GM21717 (cell line): ENCODE measurements at regions not wholly inside any gene's neighbourhood (a gene's known extent, or its start where the extent isn't known, plus 50 kb on each side); places are given as distances from the start of the nearest gene placed in this dataset.

Source experiments
- ATAC-seq: cut with Tn5 transposase; IDR thresholded peaks from one replicate; pipeline ENCODE4 v1.9.1; 2021; ENCODE audit warnings: mild to moderate bottlenecking, moderate library complexity; ENCODE audit not compliant: unreplicated experiment

DNA sequence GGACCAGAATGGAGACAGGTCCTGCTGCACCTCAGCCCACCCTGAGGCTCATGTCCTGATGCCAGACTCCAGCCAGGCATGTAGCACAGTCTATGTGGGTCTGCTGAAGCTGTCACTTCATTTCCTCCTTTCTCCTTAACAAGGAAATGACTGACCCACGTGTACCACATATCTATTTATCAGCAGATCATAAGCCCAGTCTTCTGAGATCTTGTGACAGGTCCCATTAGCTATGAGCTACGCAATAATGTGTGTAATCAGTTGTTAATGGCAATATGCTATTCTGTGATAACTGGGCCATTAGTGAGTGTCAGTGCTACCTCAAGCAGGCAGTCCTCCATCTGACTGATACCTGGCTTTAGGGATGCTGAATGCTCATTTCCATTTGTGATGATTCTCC, 615.3 kb downstream of the BCL11A start:
- no peak for ATAC-seq

DNA sequence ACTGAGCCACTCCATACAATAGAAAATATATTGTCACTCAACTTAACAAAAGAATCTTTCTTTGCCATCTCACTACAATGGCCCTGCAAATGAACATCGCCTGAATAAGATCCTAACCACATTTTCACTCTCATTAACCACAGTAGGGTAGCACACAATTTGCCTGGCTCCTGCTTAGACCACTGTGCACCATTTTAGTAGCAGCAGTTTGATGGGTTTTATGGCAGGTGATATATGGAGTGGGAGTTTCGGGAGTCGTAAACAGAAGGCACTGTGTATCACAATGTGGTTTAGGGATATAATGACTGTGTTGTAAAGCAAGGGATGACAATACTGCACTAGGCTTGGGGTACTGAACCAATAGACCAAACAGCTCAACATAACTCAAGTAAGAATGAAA, 617.4 kb downstream of the BCL11A start:
- ATAC-seq = no peak

DNA sequence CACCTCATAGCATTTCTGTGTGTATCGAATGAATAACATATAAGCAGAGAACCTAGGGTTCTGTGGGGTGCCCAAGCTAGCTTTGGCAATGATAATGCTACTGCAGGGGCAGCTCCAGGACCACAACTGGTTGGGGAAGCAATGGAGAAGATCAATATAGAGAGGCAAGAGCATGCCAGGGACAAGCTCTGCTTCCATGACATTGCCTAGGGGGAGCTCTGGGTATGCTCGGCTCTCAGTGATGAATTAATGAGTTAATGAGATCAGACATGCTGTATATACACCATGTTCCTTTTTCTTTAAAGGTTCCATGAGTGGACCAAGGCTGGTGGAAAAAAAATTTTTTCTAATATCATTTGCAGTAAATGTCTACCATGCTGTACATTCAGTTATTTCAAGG, 618.4 kb downstream of the BCL11A start:
- no peak for ATAC-seq

GRCh38 chr2:59933948-59934347, 619.5 kb downstream of the BCL11A start:
- ATAC-seq = no peak

DNA sequence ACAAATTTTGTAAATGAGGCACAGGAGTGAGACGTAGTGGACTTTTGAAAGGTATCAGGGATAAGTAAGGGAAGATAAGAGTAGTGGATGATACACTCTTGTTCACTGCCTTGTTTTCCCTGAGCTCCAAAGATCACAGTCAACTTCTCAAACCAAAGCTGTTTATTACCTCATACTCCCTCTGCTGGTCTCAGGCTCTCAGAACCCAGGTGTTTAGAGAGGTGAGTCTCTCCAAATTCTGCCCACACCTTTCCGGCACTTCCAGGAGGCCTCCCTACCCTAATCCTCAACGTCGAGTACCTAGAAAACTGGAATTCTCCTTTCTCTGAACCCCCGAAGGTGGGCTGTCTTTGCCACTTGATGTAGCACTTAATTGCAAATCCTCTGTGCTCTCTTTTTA, 621.1 kb downstream of the BCL11A start:
- no peak for ATAC-seq

- no peak for ATAC-seq
Observed at GRCh38 chr2:59930430-59930829, 623.0 kb downstream of the BCL11A start.

- no peak for ATAC-seq
Observed at GRCh38 chr2:59926731-59927130, 626.7 kb downstream of the BCL11A start.

DNA sequence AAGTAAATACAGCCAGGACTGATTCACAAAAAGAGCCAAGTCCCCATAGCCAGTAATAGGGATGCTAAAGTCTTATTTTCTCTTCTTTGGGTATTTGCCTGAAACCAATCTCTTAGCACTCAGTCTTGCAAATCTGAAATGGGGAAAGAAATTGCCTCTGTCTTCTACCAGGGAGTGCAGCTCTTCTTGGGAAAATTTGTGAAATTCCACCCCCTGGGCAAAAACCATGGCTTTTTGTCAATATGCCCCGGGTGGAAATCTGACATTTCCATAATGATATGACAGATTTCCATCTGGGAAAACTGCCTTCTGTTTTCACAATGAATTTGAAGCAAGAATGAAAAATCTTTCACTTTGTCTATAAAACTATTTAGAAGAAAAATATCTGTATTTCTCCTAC, 628.1 kb downstream of the BCL11A start:
- ATAC-seq = no peak

- ATAC-seq = no peak
Observed at GRCh38 chr2:59924346-59924745, 629.1 kb downstream of the BCL11A start.

DNA sequence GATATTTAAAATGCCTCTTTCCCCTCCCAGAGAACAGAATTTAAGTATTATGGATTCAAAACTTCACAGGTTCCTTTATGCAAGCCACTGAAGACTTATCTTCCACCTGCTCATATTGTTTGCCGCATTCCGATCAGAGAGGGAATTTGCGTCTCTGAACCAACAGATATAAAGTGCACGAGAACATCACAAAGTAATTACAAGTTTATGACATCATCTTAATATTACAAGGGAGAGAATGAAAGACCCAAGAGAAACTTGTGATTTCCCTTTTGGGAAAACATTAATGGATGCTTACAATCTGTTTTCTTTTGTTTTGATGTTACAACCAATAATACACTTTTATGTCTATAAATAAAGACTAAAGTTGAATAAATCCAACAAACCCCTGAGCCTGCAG, 631.0 kb downstream of the BCL11A start:
- no peak for ATAC-seq

GRCh38 chr2:59921743-59922142, 631.7 kb downstream of the BCL11A start:
- ATAC-seq = no peak

DNA sequence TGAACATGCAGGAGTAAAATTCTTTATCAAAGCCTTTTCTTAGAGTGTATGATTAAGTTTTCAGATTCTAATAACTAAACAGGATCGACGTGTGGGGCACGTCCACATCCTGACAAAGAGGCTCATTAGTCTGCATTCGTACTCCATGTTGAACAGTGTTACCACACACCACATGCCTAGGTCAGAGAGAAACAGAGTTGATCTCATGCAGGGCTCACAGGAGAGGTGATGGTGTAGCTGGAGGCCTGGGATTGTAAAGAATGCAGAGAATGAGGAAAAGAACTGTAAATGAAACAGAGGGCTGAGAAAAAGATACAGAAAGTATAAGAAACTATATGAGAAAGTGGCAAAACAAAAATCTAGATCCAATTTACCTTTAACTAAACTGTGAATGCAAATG, 632.5 kb downstream of the BCL11A start:
- ATAC-seq = no peak

- no peak for ATAC-seq
Observed at GRCh38 chr2:59920307-59920706, 633.1 kb downstream of the BCL11A start.

DNA sequence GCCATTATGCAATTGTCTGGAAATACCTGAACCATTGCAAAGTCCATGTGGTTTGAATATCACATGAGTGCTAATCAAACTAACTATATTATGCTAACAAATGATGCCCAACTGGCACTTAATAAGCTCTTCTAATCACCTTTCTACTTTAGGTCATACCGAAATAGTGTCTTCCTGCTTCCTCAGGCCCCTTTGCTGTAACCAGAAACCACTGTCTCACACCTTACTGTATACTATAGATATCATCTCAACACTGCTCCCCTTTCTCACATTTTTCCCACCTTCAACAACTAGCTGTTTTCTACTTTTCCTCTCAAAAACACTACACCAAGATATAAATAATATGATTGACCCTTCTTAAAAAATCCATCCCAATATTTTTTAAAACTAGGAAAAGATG, 633.9 kb downstream of the BCL11A start:
- ATAC-seq = no peak

- no peak for ATAC-seq
Observed at GRCh38 chr2:59912042-59912441, 641.4 kb downstream of the BCL11A start.

- ATAC-seq = no peak
Observed at GRCh38 chr2:59910166-59910565, 643.3 kb downstream of the BCL11A start.

- no peak for ATAC-seq
Observed at GRCh38 chr2:59909147-59909546, 644.3 kb downstream of the BCL11A start.

DNA sequence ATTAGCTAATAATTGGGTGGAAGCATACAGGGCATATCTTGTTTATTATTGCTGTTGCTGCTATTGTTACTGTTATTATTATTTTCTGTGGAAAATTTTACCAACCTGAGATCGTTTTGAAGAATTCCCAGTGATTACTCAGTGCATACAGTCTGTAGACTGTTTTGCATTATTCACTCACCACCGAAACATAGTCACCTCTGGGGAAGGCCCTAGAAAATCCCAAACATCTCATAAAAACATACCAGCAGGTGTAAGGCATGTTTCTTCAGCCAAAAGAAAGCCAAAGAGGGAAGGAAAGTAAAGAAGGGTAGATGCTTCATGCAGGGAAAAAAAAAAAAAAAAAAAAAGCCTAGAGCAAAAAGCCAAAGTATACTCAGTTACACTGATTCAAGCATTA, 647.7 kb downstream of the BCL11A start:
- peak; percentile 76 for ATAC-seq

DNA sequence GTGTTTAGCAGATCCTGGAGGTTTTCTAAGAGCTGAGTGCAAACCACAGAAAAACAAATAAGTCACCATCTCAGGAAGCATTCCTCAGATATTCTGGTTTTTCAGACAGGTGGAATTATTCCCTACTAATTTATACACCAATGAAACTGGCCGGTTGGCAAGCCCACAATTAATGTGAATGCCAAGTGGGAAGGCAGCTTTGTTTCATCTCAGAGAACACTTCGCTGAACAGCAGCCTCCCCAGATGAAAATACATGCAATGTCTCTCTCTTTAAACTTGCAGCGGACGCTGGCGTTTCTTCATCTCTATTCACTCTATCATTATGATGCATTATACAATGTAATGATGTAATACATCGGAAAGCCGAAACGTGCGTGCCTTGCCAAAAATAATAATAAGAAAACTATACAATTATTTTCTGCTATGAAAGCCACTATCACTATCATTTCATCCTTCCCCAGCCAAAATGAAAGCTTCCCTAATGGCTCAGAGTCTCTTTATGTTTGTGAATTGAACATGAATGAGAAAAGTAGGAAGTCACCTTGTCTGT, 649.4 kb downstream of the BCL11A start:
- no peak for ATAC-seq

DNA sequence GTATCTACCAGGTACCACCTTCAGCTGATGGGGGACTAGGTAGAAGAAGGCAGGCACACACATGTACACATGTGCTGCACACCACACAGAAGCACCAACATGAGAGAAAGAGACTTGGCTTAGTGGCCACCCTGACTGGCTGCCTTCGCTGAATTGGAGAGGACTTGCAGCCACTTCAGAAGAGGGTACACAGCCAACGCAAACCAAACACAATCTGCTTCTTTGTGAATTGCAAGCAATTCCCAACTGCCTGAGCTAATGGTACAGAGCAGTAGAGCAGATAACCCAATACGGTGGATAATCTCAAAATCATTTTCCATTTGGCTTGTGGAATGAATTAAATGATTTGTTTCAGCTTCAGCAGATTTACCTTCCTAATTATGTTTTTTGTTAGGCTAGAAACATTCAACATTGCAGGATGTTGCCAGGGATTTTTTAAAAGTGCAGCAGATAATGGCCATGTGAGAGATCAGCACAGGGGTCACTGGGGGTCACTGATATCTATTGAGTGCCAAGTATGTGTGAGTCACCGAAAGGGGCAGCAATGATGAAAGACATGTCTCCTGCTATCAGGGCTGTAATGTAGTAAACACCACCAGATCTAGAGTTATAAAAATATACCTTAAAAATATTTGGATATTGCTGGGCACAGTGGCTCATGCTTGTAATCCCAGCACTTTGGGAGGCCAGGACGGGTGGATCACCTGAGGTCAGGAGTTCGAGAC, 652.6 kb downstream of the BCL11A start:
- no peak for ATAC-seq

DNA sequence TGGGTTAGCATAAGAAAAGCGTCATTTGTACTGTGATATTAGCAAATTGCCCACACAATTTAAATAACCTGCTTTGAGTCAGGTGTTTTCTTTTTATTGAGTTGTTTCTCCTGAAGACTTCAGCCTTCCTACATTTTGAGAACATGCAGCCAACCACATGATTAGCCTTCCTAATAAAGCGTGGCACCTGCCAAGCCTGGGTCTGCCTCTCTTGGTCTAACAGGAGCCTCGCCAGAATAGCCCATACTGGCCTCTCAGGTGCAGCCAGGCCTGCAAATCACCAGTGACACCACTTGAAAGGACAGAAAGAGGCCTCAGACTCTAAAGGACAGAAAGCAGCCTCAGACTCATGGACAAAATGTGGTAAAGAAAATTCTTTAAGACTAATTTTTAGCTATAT, 653.8 kb downstream of the BCL11A start:
- no peak for ATAC-seq

GRCh38 chr2:59896499-59897245, 656.8 kb downstream of the BCL11A start:
- no peak for ATAC-seq
